Colonic mucosa (tissue), 4 donors: ENCODE measurements at regions not wholly inside any gene's neighbourhood (a gene's known extent, or its start where the extent isn't known, plus 50 kb on each side); places are given as distances from the start of the nearest gene placed in this dataset.

ENCODE experiments used
- DNase-seq: peaks from one replicate; pipeline ENCODE4 v3.0.0-alpha.2; 2020
- H3K27ac ChIP-seq: fragments of 200-600 bp; one replicate; pipeline ENCODE4 v1.8.0; 2021
- H3K27me3 ChIP-seq: fragments of 200-600 bp; one replicate; pipeline ENCODE4 v1.8.0; 2021
- H3K36me3 ChIP-seq: fragments of 200-600 bp; one replicate; pipeline ENCODE4 v1.8.0; 2021
- H3K4me1 ChIP-seq: fragments of 200-600 bp; one replicate; pipeline ENCODE4 v1.8.0; 2021; ENCODE audit warnings: mild to moderate bottlenecking
- H3K4me3 ChIP-seq: fragments of 200-600 bp; one replicate; pipeline ENCODE4 v1.8.0; 2021
- H3K9ac ChIP-seq, 2 donors: one replicate each; pipeline ENCODE4 v1.7.0; 2013; ENCODE audit warnings: control low read depth in 2 of 2, low read depth in 2 of 2, low read length in 2 of 2
- H3K9me3 ChIP-seq: fragments of 200-600 bp; one replicate; pipeline ENCODE4 v1.8.0; 2021
- intact Hi-C: fragments of 100-400 bp; cut with DNase I; formaldehyde crosslinking; loops from one replicate; pipeline ENCODE4 v1.14.1; 2022
- TF ChIP-seq, protein P1 (sequence below): fragments of 200-600 bp; IDR thresholded peaks from one replicate; pipeline ENCODE4 v1.8.0; 2022; ENCODE audit warnings: antibody characterized with exemption, mild to moderate bottlenecking
- donor health status: healthy.
- donor health status: DM: no; HTN: no; CAD: no.
- donor health status: DM: no; HTN: no; CAD: no.

DNA sequence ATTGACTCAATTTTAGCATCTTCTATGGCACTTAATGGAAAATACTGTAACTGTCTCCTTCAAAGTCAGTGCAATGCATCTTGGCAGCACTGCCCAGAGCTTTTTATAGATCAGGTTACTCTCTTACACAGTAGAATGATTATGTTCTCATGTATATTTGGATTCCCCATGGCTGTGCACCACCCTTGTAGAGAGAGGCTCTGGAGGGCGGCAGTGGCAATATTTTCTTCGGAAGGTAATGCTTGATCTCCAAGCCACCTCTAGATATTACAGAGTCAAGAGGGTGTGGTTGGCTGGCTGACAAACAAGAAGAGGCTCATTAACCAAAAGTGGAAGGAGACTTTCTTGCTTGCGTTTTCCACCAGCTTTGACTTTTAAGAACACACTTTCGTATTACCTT, 72.8 kb upstream of the ARSJ start:
- Histone ChIP-seq H3K4me3 (no peak overlapping the region), H3K36me3 (no peaks in the 10 kb centered on the region), H3K4me1 (no peaks in the 10 kb centered on the region), H3K27me3 (no peaks in the 10 kb centered on the region), H3K9ac (no peak overlapping the region), H3K27ac (no peak overlapping the region), H3K9me3 (no peaks in the 10 kb centered on the region)
- DNase-seq, result no peak
- intact Hi-C loops, result no loop called here
- TF ChIP-seq, protein P1, sequence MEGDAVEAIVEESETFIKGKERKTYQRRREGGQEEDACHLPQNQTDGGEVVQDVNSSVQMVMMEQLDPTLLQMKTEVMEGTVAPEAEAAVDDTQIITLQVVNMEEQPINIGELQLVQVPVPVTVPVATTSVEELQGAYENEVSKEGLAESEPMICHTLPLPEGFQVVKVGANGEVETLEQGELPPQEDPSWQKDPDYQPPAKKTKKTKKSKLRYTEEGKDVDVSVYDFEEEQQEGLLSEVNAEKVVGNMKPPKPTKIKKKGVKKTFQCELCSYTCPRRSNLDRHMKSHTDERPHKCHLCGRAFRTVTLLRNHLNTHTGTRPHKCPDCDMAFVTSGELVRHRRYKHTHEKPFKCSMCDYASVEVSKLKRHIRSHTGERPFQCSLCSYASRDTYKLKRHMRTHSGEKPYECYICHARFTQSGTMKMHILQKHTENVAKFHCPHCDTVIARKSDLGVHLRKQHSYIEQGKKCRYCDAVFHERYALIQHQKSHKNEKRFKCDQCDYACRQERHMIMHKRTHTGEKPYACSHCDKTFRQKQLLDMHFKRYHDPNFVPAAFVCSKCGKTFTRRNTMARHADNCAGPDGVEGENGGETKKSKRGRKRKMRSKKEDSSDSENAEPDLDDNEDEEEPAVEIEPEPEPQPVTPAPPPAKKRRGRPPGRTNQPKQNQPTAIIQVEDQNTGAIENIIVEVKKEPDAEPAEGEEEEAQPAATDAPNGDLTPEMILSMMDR, result no peak

- Histone ChIP-seq H3K4me3 (no peak overlapping the region), H3K36me3 (no peaks in the 10 kb centered on the region), H3K9ac (no peak overlapping the region), H3K4me1 (no peaks in the 10 kb centered on the region), H3K9me3 (no peaks in the 10 kb centered on the region), H3K27me3 (no peaks in the 10 kb centered on the region), H3K27ac (no peak overlapping the region)
- DNase-seq, result no peak
- intact Hi-C loops, result no loop called here
- TF ChIP-seq, protein P1, result no peak
Observed at GRCh38 chr4:114056599-114056998, 77.2 kb upstream of the ARSJ start.

DNA sequence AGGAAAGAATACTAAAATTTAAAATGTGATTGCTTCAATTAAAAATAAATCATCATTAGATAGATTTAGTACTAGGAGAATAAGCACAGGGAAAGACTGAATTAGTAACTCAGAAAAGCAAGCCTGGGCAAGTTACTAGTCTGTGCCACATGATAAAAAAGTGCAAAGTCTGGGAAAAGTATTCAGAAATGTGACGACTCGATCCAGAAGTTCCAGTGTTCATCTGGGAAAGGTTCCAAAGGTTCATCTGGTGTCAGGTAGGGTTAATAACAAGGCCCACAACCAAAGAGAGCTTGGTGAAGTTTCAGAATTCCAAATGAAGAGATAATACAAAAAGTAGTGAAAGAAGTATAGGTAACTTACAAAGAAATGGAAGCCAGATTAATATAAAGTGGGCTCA, 78.3 kb upstream of the ARSJ start:
- no peaks in the 10 kb centered on the region for H3K27me3 ChIP-seq
- H3K27ac ChIP-seq, result no peak overlapping the region
- intact Hi-C loops, result no loop called here
- no peaks in the 10 kb centered on the region for H3K36me3 ChIP-seq
- no peaks in the 10 kb centered on the region for H3K9me3 ChIP-seq
- H3K9ac ChIP-seq, result no peak overlapping the region
- TF ChIP-seq, protein P1, result no peak
- DNase-seq, result no peak
- H3K4me1 ChIP-seq, result no peaks in the 10 kb centered on the region
- H3K4me3 ChIP-seq, result no peak overlapping the region

DNA sequence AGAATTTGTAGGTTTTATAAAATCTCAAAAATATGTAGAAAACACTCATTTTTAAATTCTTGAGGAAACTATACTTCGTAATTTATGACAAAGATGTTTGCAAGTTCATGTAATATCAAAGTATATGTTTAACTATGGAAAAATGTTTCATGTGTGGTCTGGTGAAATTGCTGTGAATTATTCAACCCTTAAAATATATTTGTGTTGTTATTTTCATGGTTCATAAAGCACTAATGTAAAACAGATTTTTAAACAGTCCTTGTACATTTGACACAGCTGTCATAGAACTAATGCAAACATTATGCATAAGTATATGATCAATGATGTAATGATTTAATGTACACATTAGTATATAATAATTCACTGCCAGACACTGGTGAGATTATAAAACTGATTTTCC, 83.1 kb upstream of the ARSJ start:
- H3K4me1 ChIP-seq, result no peaks in the 10 kb centered on the region
- no peaks in the 10 kb centered on the region for H3K9me3 ChIP-seq
- no peaks in the 10 kb centered on the region for H3K36me3 ChIP-seq
- no peaks in the 10 kb centered on the region for H3K27me3 ChIP-seq
- intact Hi-C loops, result no loop called here
- TF ChIP-seq, protein P1, result no peak
- no peak overlapping the region for H3K27ac ChIP-seq
- no peak overlapping the region for H3K9ac ChIP-seq
- H3K4me3 ChIP-seq, result no peak overlapping the region
- no peak for DNase-seq

GRCh38 chr4:114072781-114073180, 93.3 kb upstream of the ARSJ start:
- Histone ChIP-seq H3K27ac (no peak overlapping the region), H3K4me3 (no peak overlapping the region), H3K9ac (no peak overlapping the region), H3K9me3 (no peaks in the 10 kb centered on the region), H3K36me3 (no peaks in the 10 kb centered on the region), H3K27me3 (no peaks in the 10 kb centered on the region), H3K4me1 (no peaks in the 10 kb centered on the region)
- TF ChIP-seq, protein P1, result no peak
- no peak for DNase-seq
- intact Hi-C loops, result loop anchor here (5.0 to 10.0 kb wide), 2 partner anchors 120 to 678 kb away; no protein-coding TSS in a partner anchor
